ENCODE measurements at regions not wholly inside any gene's neighbourhood (a gene's known extent, or its start where the extent isn't known, plus 50 kb on each side); places are given as distances from the start of the nearest gene placed in this dataset.
"Not testable (repeated sequence)": the region's sequence is repeated elsewhere in the genome, so short reads cannot be mapped to it uniquely, and the experiment has no call there.

DNA sequence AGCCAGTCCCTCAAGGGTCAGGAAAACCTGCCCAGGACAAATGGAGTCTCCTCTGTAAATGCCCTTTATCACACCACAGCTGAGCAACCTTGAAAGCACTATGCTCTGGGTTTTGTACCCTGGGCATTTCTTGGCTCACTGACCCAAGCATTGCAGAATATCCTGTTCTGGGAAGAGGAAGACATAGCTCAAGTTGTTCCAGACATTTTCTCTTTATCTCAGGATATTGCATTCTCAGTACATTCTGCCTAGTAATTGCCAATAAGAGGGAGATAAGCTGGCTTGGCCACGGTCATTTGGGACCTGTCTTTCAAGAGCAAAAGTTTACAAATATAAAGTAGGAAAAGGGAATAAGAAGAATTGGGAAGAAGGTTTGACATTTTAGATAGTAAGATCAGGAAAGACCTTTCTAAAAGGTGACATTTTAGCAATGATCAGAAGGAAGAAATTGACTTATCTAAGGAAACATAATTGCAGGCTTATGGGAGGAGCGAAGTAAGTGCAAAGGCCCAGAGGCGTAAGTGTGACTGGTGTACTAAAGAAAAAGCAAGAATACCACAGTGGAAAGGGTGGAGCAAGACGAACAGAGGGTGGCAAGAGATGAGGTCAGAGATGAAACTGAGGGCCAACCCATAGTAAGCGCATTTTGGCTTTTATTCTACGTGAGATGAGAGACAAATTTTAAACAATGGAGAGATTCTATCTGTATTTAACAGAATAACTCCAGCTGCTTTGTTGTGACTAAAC lies 394.0 kb upstream of the CXADR start:
- TF ChIP-seq SPI1 (IDR thresholded peaks at IDR 0.05; ENCODE audit: low read depth, low read length) (no peak), POLR2A (IDR thresholded peaks at IDR 0.05; ENCODE audit: low read depth, low read length) (no peak), TAF1 (IDR thresholded peaks at IDR 0.05; ENCODE audit: low read depth, low read length) (no peak)
- no peak for FAIRE-seq
- DNase-seq (ENCODE audit: insufficient read length, low spot score), result no peak

DNA sequence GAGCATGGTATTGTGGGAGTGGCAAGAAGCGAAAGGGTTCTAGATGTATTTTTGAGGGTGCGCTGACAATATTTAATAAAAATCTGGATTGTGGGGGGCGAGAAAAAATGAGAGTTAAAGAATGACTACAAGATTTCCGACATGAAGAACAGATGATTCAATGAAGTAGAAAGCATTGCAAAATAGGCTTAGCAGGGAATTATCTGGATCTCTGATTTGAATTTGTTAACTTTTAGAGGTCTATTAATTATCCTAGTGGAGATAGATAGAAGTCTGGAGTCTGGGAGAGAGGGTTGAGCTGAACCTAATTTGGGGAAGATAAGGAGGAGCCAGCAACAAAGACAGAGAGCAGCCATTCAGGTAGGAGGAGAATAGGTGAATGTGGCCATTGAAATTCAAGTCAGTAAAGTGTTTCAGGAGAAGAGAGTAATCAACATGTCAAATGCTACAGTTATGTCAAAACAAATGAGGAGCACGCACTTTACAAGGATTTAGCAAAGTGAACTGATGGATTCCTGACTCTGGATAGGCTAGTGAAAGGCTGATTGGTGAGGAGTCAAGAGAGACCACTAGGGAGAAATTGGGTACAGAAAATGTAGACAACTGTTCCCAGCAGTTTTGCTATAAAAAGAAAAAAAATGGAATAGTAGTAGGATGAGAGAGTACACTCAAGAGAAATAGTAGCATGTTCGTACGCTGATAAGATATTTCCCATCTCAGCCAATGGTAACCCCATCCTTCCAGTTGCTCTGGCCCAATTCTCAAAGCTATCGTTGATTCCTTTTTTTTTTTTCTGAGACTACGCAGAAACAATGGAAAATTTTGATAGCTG lies 393.2 kb upstream of the CXADR start:
- TF ChIP-seq POLR2A (IDR thresholded peaks at IDR 0.05; ENCODE audit: low read depth, low read length), result no peak
- FAIRE-seq (no peak), DNase-seq (ENCODE audit: insufficient read length, low spot score) (no peak)

DNA sequence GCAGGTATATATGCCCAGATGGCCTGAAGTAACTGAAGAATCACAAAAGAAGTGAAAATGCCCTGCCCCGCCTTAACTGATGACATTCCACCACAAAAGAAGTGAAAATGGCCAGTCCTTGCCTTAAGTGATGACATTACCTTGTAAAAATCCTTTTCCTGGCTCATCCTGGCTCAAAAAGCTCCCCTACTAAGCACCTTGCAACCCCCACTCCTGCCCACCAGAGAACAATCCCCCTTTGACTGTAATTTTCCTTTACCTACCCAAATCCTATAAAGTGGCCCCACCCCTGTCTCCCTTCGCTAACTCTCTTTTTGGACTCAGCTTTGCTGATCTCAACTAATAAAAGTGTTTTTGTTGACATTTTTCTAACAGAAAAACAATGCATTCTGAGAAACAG lies 385.4 kb upstream of the CXADR start:
- FAIRE-seq; DNase-seq (ENCODE audit: insufficient read length, low spot score): not testable (repeated sequence)

DNA sequence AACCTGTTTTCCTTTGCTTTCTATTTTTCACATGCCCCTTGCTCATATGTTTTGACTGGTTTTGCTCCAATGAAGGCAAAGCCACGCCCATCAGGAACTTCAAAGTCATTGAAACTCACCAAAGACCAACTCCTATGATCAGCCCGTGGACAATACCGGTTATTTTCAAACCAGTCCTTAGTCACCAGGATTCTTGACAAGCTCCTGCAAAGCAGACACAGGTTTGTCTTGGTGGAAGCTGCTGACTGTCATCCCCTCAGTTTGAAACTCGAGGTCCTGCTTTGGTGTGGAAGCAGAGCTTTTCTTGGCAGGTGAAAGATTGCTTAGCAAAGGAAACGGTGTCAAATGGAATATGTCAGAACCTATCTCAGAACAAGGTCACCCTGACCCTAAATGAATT lies 384.7 kb upstream of the CXADR start:
- TF ChIP-seq POLR2AphosphoS5 (IDR thresholded peaks at IDR 0.05; ENCODE audit: low read depth, low read length) (no peak), SPI1 (IDR thresholded peaks at IDR 0.05; ENCODE audit: low read depth, low read length) (no peak), PAX5 (IDR thresholded peaks at IDR 0.05; ENCODE audit: insufficient read depth, low read length, severe bottlenecking) (no peak), POU2F2 (IDR thresholded peaks at IDR 0.05; ENCODE audit: low read depth, low read length) (no peak), TAF1 (IDR thresholded peaks at IDR 0.05; ENCODE audit: low read depth, low read length) (no peak), POLR2A (IDR thresholded peaks at IDR 0.05; ENCODE audit: low read depth, low read length) (no peak)
- no peak for DNase-seq (ENCODE audit: insufficient read length, low spot score)
- FAIRE-seq, result no peak

DNA sequence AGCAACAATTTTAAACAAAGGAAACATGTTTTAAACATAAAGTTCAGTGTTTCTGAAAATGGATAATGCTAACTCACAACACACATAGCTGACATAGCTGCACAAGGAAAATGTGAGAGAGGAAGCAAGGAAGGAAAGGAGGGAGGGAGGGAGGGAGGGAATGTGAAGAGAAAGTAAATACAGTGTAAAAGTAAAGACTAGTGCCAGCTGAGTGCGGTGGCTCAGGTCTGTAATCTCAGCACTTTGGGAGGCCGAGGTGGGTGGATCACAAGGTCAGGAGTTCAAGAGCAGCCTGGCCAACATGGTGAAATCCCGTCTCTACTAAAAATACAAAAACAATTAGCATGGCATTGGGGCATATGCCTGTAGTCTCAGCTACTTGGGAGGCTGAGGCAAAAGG lies 373.7 kb upstream of the CXADR start:
- not testable (repeated sequence) for FAIRE-seq; DNase-seq (ENCODE audit: insufficient read length, low spot score)

DNA sequence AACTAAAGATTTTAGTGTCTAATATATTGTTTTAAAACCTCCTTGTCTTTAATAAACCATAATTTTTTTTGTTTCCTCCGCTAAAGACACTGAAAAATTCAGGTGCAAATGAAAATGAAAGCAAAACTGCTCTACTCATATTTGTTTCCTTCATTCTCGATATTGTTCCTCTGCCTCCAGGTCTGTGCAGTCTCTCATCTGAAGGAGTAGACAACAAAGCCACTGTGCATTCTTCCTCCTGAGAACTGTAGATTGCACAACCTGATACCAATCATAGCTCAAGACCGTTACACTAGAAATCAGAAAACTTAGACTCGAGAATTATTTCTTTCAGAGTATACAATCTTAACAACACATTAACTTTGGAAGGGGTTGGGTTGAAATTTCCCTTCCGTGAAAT lies 373.1 kb upstream of the CXADR start:
- no peak for DNase-seq (ENCODE audit: insufficient read length, low spot score)
- no peak for FAIRE-seq
- TF ChIP-seq TAF1 (IDR thresholded peaks at IDR 0.05; ENCODE audit: low read depth, low read length), result no peak
- TF ChIP-seq POLR2A (IDR thresholded peaks at IDR 0.05; ENCODE audit: low read depth, low read length), result no peak
- TF ChIP-seq PAX5 (IDR thresholded peaks at IDR 0.05; ENCODE audit: insufficient read depth, low read length, severe bottlenecking), result no peak
- TF ChIP-seq POLR2AphosphoS5 (IDR thresholded peaks at IDR 0.05; ENCODE audit: low read depth, low read length), result no peak
- TF ChIP-seq SPI1 (IDR thresholded peaks at IDR 0.05; ENCODE audit: low read depth, low read length), result no peak
- TF ChIP-seq POU2F2 (IDR thresholded peaks at IDR 0.05; ENCODE audit: low read depth, low read length), result no peak

DNA sequence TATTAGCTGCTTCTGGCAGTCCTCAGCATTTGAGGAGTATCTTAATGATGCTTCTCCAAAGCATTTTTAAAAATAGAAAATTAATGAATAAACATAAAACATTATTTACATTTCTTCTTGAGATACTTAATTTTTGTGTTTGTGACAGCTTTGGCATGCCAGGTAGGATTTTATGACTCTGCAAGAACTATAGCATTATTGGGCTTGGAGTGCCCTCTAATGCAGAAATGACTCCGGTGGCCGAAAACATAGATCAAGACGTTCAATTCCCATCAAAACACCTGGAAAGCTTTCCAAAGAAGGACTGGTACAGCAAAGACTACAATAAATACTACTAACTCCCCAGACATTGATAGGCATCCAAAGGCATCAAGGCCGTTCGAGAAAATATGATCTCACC lies 366.4 kb upstream of the CXADR start:
- no peak for TF ChIP-seq SPI1 (IDR thresholded peaks at IDR 0.05; ENCODE audit: low read depth, low read length)
- TF ChIP-seq PAX5 (IDR thresholded peaks at IDR 0.05; ENCODE audit: insufficient read depth, low read length, severe bottlenecking), result no peak
- no peak for TF ChIP-seq POLR2A (IDR thresholded peaks at IDR 0.05; ENCODE audit: low read depth, low read length)
- TF ChIP-seq POU2F2 (IDR thresholded peaks at IDR 0.05; ENCODE audit: low read depth, low read length), result no peak
- no peak for TF ChIP-seq POLR2AphosphoS5 (IDR thresholded peaks at IDR 0.05; ENCODE audit: low read depth, low read length)
- no peak for TF ChIP-seq TAF1 (IDR thresholded peaks at IDR 0.05; ENCODE audit: low read depth, low read length)
- DNase-seq (ENCODE audit: insufficient read length, low spot score), result no peak
- no peak for FAIRE-seq

DNA sequence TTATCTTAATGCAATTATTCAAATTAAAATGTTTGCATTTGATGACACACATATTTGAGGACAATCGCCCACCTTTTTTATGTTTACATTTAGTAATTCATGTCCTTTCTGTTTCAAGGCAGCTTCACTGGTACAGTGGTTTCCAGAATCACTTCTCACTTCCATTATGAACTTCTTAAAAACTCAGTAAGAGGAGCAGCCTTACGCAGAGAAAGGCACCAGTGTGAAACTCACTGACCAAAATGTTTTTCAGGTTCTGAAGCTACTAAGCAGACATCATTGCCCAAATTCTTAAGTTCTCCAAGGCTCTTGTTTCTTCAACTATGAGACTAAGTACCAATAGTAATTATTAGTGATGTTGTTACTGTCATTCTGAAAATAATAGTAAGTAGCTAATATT lies 353.1 kb upstream of the CXADR start:
- no peak for FAIRE-seq
- TF ChIP-seq POLR2A (IDR thresholded peaks at IDR 0.05; ENCODE audit: low read depth, low read length) (no peak), POU2F2 (IDR thresholded peaks at IDR 0.05; ENCODE audit: low read depth, low read length) (no peak), TAF1 (IDR thresholded peaks at IDR 0.05; ENCODE audit: low read depth, low read length) (no peak), PAX5 (IDR thresholded peaks at IDR 0.05; ENCODE audit: insufficient read depth, low read length, severe bottlenecking) (no peak), POLR2AphosphoS5 (IDR thresholded peaks at IDR 0.05; ENCODE audit: low read depth, low read length) (no peak), SPI1 (IDR thresholded peaks at IDR 0.05; ENCODE audit: low read depth, low read length) (no peak)

DNA sequence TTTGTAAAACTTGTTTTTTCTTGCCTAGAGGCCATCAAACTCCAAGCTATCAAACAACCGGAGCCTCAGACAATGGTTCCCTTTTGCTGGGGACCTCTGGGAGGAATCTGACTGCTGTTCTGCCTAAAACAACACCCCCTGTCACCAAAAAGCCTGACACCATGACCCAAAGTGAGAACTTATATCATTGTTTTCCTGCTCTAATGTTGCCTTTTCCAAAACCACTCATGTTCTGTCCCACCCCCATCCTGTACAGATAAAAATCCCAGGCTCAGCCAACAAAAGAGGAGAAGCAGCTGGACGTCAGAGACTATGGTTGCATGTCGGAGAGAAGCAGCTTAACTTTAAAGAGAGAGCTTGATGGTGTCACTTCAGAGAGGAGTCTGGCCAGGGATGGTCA lies 327.2 kb upstream of the CXADR start:
- no peak for TF ChIP-seq POU2F2 (IDR thresholded peaks at IDR 0.05; ENCODE audit: low read depth, low read length)
- no peak for TF ChIP-seq POLR2AphosphoS5 (IDR thresholded peaks at IDR 0.05; ENCODE audit: low read depth, low read length)
- TF ChIP-seq SPI1 (IDR thresholded peaks at IDR 0.05; ENCODE audit: low read depth, low read length), result no peak
- no peak for TF ChIP-seq PAX5 (IDR thresholded peaks at IDR 0.05; ENCODE audit: insufficient read depth, low read length, severe bottlenecking)
- no peak for TF ChIP-seq TAF1 (IDR thresholded peaks at IDR 0.05; ENCODE audit: low read depth, low read length)
- TF ChIP-seq POLR2A (IDR thresholded peaks at IDR 0.05; ENCODE audit: low read depth, low read length), result no peak

More for the DNA sequence above, 353.1 kb upstream of the CXADR start:
- no peak for DNase-seq (ENCODE audit: insufficient read length, low spot score)

DNA sequence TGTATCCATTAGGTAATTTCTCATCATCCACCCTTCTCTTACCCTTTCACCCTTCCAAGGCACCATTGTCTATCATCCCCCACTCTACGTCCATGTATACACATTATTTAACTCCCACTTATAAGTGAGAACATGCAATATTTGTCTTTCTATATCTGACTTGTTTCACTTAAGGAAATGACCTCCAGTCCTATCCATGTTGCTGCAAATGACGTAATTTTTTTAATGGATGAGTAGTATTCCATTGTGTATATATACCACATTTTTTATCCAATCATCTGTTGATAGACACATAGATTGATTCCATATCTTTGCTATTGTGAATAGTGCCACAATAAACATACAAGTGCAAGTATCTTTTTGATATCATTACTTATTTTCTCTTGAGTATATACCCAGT lies 322.9 kb upstream of the CXADR start:
- TF ChIP-seq POLR2A (IDR thresholded peaks at IDR 0.05; ENCODE audit: low read depth, low read length) (no peak), PAX5 (IDR thresholded peaks at IDR 0.05; ENCODE audit: insufficient read depth, low read length, severe bottlenecking) (no peak), TAF1 (IDR thresholded peaks at IDR 0.05; ENCODE audit: low read depth, low read length) (no peak), SPI1 (IDR thresholded peaks at IDR 0.05; ENCODE audit: low read depth, low read length) (no peak), POU2F2 (IDR thresholded peaks at IDR 0.05; ENCODE audit: low read depth, low read length) (no peak), POLR2AphosphoS5 (IDR thresholded peaks at IDR 0.05; ENCODE audit: low read depth, low read length) (no peak)
- FAIRE-seq (no peak), DNase-seq (ENCODE audit: insufficient read length, low spot score) (no peak)

More for the DNA sequence above, 327.2 kb upstream of the CXADR start:
- DNase-seq (ENCODE audit: insufficient read length, low spot score), result no peak
- FAIRE-seq, result no peak
